NB4 (cell line): ENCODE measurements at regions not wholly inside any gene's neighbourhood (a gene's known extent, or its start where the extent isn't known, plus 50 kb on each side); places are given as distances from the start of the nearest gene placed in this dataset.

ENCODE experiments used
- CTCF ChIP-seq: IDR thresholded peaks from one replicate; pipeline ENCODE4 v1.5.1; 2012; ENCODE audit warnings: low read depth, low read length
- MAX ChIP-seq: IDR thresholded peaks from 2 replicates; pipeline ENCODE4 v1.6.1; 2011; ENCODE audit warnings: low read depth, low read length
- MYC ChIP-seq: IDR thresholded peaks from 2 replicates; pipeline ENCODE4 v1.6.1; 2011; ENCODE audit warnings: low read depth, low read length

GRCh38 chr4:189504220-189504619 lies 436.5 kb upstream of the FRG1 start:
- TF ChIP-seq CTCF, result no peak
- TF ChIP-seq MAX, result no peak
- no peak for TF ChIP-seq MYC
